ENCODE measurements at regions not wholly inside any gene's neighbourhood (a gene's known extent, or its start where the extent isn't known, plus 50 kb on each side); places are given as distances from the start of the nearest gene placed in this dataset.
A peak's percentile ranks its signal among the peaks of the same experiment; 100 is the strongest.

GRCh38 chr11:128053981-128054931 is 533.1 kb downstream of the ETS1 start:
- POLR2A ChIA-PET = interaction anchor here (0.7 to 1.0 kb wide), 2 partner anchors 20 to 616 kb away, joined by 3 read pairs; no protein-coding TSS in a partner anchor
- Mint-ChIP-seq H3K36me3 (ENCODE audit: insufficient read depth, unreplicated experiment) (no peaks in the 10 kb centered on the region), H3K9me3 (ENCODE audit: unreplicated experiment) (no peaks in the 10 kb centered on the region), H3K4me1 (ENCODE audit: insufficient read depth, unreplicated experiment) (peaks cover 53% of the 10 kb centered on the region), H3K27ac (ENCODE audit: low read depth, unreplicated experiment) (peak overlapping the region; percentile 71), H3K27me3 (ENCODE audit: insufficient read depth, unreplicated experiment) (no peaks in the 10 kb centered on the region), H3K4me3 (ENCODE audit: unreplicated experiment) (no peak overlapping the region)
- TF ChIP-seq CTCF (IDR thresholded peaks at IDR 0.05; ENCODE audit: unreplicated experiment) = no peak
- intact Hi-C loops (cut with micrococcal nuclease) = no loop called here
- peak; percentile 26 for DNase-seq (ENCODE audit: unreplicated experiment)
- CTCF ChIA-PET = interaction anchor here (0.6 to 1.0 kb wide), 4 partner anchors 102 to 848 kb away, joined by 3 to 5 read pairs (median 4); no protein-coding TSS in a partner anchor
- no TSS peak for BruUV-seq (replicated peaks)

GRCh38 chr11:128052912-128053641 is 534.3 kb downstream of the ETS1 start:
- DNase-seq (ENCODE audit: unreplicated experiment) = peak; percentile 20
- no TSS peak for BruUV-seq (replicated peaks)
- H3K9me3 Mint-ChIP-seq (ENCODE audit: unreplicated experiment) = no peaks in the 10 kb centered on the region
- POLR2A ChIA-PET = interaction anchor here (0.7 to 1.1 kb wide), 3 partner anchors 12 to 618 kb away, joined by 3 read pairs; no protein-coding TSS in a partner anchor
- CTCF ChIA-PET = interaction anchor here (0.6 to 1.5 kb wide), 3 partner anchors 104 to 713 kb away, joined by 3 to 6 read pairs (median 5); no protein-coding TSS in a partner anchor
- no peaks in the 10 kb centered on the region for H3K36me3 Mint-ChIP-seq (ENCODE audit: insufficient read depth, unreplicated experiment)
- H3K27me3 Mint-ChIP-seq (ENCODE audit: insufficient read depth, unreplicated experiment) = no peaks in the 10 kb centered on the region
- TF ChIP-seq CTCF (IDR thresholded peaks at IDR 0.05; ENCODE audit: unreplicated experiment) = no peak
- H3K4me3 Mint-ChIP-seq (ENCODE audit: unreplicated experiment) = no peak overlapping the region
- intact Hi-C loops (cut with micrococcal nuclease) = no loop called here
- peak overlapping the region; percentile 90 for H3K27ac Mint-ChIP-seq (ENCODE audit: low read depth, unreplicated experiment)
- H3K4me1 Mint-ChIP-seq (ENCODE audit: insufficient read depth, unreplicated experiment) = peaks cover 47% of the 10 kb centered on the region

GRCh38 chr11:128048121-128048520 is 539.2 kb downstream of the ETS1 start:
- H3K27ac Mint-ChIP-seq (ENCODE audit: low read depth, unreplicated experiment) = no peak overlapping the region
- POLR2A ChIA-PET = no interaction called here
- intact Hi-C loops (cut with micrococcal nuclease) = no loop called here
- CTCF ChIA-PET = interaction anchor here (0.6 to 0.8 kb wide), 3 partner anchors 16 to 1564 kb away, joined by 3 to 4 read pairs (median 3); no protein-coding TSS in a partner anchor
- H3K27me3 Mint-ChIP-seq (ENCODE audit: insufficient read depth, unreplicated experiment) = no peaks in the 10 kb centered on the region
- H3K36me3 Mint-ChIP-seq (ENCODE audit: insufficient read depth, unreplicated experiment) = no peaks in the 10 kb centered on the region
- H3K9me3 Mint-ChIP-seq (ENCODE audit: unreplicated experiment) = no peaks in the 10 kb centered on the region
- BruUV-seq (replicated peaks) = no TSS peak
- TF ChIP-seq CTCF (IDR thresholded peaks at IDR 0.05; ENCODE audit: unreplicated experiment) = no peak
- DNase-seq (ENCODE audit: unreplicated experiment) = no peak
- no peak overlapping the region for H3K4me3 Mint-ChIP-seq (ENCODE audit: unreplicated experiment)
- H3K4me1 Mint-ChIP-seq (ENCODE audit: insufficient read depth, unreplicated experiment) = peaks cover 14% of the 10 kb centered on the region

GRCh38 chr11:128047026-128047425 is 540.3 kb downstream of the ETS1 start:
- H3K27ac Mint-ChIP-seq (ENCODE audit: low read depth, unreplicated experiment) = no peak overlapping the region

More at GRCh38 chr11:128047026-128047425, 540.3 kb downstream of the ETS1 start:
- TF ChIP-seq CTCF (IDR thresholded peaks at IDR 0.05; ENCODE audit: unreplicated experiment) = no peak
- H3K9me3 Mint-ChIP-seq (ENCODE audit: unreplicated experiment) = no peaks in the 10 kb centered on the region
- H3K4me3 Mint-ChIP-seq (ENCODE audit: unreplicated experiment) = no peak overlapping the region
- intact Hi-C loops (cut with micrococcal nuclease) = no loop called here
- POLR2A ChIA-PET = no interaction called here
- no peaks in the 10 kb centered on the region for H3K36me3 Mint-ChIP-seq (ENCODE audit: insufficient read depth, unreplicated experiment)
- CTCF ChIA-PET = interaction anchor here (0.8 to 0.9 kb wide), 2 partner anchors 110 kb away, joined by 3 read pairs; no protein-coding TSS in a partner anchor
- peaks cover 7% of the 10 kb centered on the region for H3K4me1 Mint-ChIP-seq (ENCODE audit: insufficient read depth, unreplicated experiment)
- BruUV-seq (replicated peaks) = no TSS peak
- H3K27me3 Mint-ChIP-seq (ENCODE audit: insufficient read depth, unreplicated experiment) = no peaks in the 10 kb centered on the region
- no peak for DNase-seq (ENCODE audit: unreplicated experiment)

Measured in MCF 10A (cell line).